Coronary artery (tissue), 2 donors: ENCODE measurements at regions not wholly inside any gene's neighbourhood (a gene's known extent, or its start where the extent isn't known, plus 50 kb on each side); places are given as distances from the start of the nearest gene placed in this dataset.
"Not testable (repeated sequence)": the region's sequence is repeated elsewhere in the genome, so short reads cannot be mapped to it uniquely, and the experiment has no call there.

Source experiments
- DNase-seq: peaks from one replicate; pipeline ENCODE4 v3.0.0-alpha.2; 2017; ENCODE audit warnings: low spot score
- H3K27ac ChIP-seq, 2 donors: fragments of 200-600 bp; sonication (generic); one replicate each; pipeline ENCODE4 v1.5.1; 2016 to 2019
- H3K4me3 ChIP-seq: fragments of 200-600 bp; sonication (generic); 2 replicates; pipeline ENCODE4 v1.5.1; 2016; ENCODE audit warnings: mild to moderate bottlenecking, moderate library complexity
- TF ChIP-seq, protein P1 (sequence below): fragments of 200-600 bp; sonication (generic); IDR thresholded peaks from one replicate; pipeline ENCODE4 v1.5.1; 2019; ENCODE audit warnings: antibody characterized with exemption

- no peak overlapping the region for H3K27ac ChIP-seq
- DNase-seq = no peak
- H3K4me3 ChIP-seq = no peak overlapping the region
- TF ChIP-seq, protein P1, sequence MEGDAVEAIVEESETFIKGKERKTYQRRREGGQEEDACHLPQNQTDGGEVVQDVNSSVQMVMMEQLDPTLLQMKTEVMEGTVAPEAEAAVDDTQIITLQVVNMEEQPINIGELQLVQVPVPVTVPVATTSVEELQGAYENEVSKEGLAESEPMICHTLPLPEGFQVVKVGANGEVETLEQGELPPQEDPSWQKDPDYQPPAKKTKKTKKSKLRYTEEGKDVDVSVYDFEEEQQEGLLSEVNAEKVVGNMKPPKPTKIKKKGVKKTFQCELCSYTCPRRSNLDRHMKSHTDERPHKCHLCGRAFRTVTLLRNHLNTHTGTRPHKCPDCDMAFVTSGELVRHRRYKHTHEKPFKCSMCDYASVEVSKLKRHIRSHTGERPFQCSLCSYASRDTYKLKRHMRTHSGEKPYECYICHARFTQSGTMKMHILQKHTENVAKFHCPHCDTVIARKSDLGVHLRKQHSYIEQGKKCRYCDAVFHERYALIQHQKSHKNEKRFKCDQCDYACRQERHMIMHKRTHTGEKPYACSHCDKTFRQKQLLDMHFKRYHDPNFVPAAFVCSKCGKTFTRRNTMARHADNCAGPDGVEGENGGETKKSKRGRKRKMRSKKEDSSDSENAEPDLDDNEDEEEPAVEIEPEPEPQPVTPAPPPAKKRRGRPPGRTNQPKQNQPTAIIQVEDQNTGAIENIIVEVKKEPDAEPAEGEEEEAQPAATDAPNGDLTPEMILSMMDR = no peak
These were observed 58.9 kb upstream of the ZNF280D start for GRCh38 chr15:56792211-56792610.

DNA sequence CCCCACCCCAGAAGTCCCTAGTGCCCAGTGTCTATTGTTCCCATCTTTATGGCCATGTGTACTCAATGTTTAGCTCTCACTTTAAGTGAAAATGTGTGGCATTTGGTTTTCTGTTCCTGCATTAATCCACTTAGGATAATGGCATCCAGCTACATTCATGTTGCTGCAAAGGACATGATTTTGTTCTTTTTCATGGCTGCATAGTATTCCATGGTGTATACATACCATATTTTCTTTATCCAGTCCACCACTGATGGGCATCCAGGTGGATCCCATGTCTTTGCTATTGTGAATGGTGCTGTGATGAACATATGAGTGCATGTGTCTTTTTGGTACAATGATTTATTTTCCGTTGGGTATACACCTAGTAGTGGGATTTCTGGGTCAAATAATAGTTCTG lies 58.2 kb upstream of the ZNF280D start:
- H3K4me3 ChIP-seq, DNase-seq, H3K27ac ChIP-seq: not testable (repeated sequence)

- TF ChIP-seq, protein P1 = no peak
- no peak for DNase-seq
- H3K27ac ChIP-seq = no peak overlapping the region
- H3K4me3 ChIP-seq = no peak overlapping the region
These were observed 55.0 kb upstream of the ZNF280D start for GRCh38 chr15:56788359-56788758.

DNA sequence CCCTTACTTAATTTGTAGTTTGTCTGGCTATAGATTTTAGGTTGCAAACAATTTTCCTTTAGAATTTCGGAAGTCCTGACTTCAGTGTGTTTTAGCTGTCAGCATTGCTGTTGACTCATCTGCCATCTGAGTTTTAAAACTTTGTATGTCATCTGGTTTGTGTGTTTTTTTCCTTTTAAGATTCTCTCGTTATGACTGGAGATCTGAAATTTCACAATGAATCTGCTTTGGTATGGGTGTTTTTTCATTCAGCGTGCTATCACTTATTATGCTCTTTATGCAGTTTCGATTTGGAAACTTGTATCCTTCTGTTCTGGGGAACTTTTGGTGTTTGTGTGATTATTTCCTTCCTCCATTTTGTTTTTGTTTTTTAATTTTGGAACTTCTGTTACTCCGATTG lies 53.7 kb upstream of the ZNF280D start:
- TF ChIP-seq, protein P1 = no peak
- no peak overlapping the region for H3K4me3 ChIP-seq
- H3K27ac ChIP-seq = no peak overlapping the region
- no peak for DNase-seq

DNA sequence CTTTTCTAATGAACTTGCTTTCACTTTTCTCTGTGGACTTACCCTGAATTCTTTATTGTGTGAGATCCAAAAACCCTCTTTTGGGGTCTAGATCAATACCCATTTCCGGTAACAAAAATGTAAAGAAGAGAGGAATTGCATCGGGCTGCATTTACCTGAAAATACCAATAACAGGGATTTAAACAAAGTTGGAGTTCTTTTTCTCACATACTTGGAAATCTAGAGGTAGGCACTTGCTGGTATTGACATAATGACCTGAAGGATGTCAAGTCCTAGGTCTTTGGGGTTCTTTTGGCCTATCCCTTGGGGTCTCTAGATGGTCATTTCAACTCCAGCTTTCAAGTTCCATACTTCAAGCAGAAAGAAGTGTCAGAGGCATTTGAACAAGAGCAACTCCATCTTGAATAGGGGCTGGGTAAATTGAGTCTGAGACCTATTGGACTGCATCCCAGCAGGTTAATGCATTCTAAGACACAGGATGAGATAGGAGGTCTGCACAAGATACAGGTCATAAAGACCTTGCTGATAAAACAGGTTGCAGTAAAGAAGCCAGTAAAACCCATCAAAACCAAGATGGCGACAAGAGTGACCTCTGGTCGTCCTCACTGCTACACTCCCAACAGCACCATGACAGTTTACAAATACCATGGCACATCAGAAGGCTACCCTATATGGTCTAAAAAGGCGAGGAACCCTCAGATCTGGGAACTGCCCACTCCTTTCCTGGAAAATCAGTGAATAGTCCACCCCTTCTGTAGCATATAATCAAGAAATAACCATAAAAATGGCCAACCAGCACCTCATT lies 50.8 kb upstream of the ZNF280D start:
- no peak for DNase-seq
- no peak overlapping the region for H3K4me3 ChIP-seq
- TF ChIP-seq, protein P1 = no peak
- H3K27ac ChIP-seq = no peak overlapping the region

DNA sequence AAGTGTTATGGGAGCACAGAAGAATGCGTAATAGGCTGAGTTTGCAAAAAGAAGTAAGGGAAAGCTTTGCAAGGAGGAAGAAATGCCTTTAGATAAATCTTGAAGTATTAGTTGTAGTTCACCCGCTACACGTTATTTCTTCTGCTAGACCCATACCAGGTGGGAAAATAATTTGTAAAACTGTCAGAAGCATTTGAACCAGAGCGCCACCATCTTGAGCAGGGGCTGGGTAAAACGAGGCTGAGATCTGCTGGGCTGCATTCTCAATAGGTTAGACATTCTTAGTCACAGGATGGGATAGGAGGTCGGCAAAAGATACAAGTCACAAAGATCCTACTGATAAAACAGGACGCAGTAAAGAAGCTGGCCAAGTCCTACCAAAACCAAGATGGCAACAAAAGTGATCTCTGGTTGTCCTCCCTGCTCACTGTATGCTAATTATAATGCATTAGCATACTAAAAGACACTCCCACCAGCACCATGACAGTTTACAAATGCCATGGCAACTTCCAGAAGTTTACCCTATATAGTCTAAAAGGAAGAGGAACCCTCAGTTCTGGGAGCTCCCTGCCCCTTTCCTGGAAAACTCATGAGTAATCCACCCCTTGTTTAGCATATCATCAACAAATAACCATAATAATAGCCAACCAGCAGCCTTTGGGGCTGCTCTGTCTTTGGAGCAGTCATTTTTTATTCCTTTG lies 50.0 kb upstream of the ZNF280D start:
- H3K4me3 ChIP-seq = no peak overlapping the region
- TF ChIP-seq, protein P1 = no peak

More for the DNA sequence above, 50.0 kb upstream of the ZNF280D start:
- DNase-seq = no peak
- no peak overlapping the region for H3K27ac ChIP-seq
